Upper lobe of left lung (tissue), 6 donors: ENCODE measurements at regions not wholly inside any gene's neighbourhood (a gene's known extent, or its start where the extent isn't known, plus 50 kb on each side); places are given as distances from the start of the nearest gene placed in this dataset.
"Not testable (repeated sequence)": the region's sequence is repeated elsewhere in the genome, so short reads cannot be mapped to it uniquely, and the experiment has no call there.

Source experiments
- ATAC-seq, 2 donors: fragments of 200-7000 bp; cut with Tn5 transposase; one replicate each; pipeline ENCODE4 v1.9.1; 2022; ENCODE audit warnings: mild to moderate bottlenecking in 2 of 2, moderate library complexity in 2 of 2; ENCODE audit not compliant: low FRiP score in 2 of 2
- DNase-seq, 2 donors: peaks; one replicate each; pipeline ENCODE4 v3.0.0-alpha.2; 2019 to 2020
- H3K27ac ChIP-seq, 4 donors: fragments of 200-600 bp; sonication (generic); one replicate each; pipeline ENCODE4 v1.5.1; 2016 to 2019
- H3K27me3 ChIP-seq, 4 donors: fragments of 200-600 bp; sonication (generic); one replicate each; pipeline ENCODE4 v1.5.1; 2017 to 2019
- H3K36me3 ChIP-seq, 4 donors: fragments of 200-600 bp; sonication (generic); one replicate each; pipeline ENCODE4 v1.5.1; 2016 to 2019
- H3K4me1 ChIP-seq, 4 donors: fragments of 200-600 bp; sonication (generic); one replicate each; pipeline ENCODE4 v1.5.1; 2018 to 2019
- H3K4me3 ChIP-seq, 4 donors: fragments of 200-600 bp; sonication (generic); one replicate each; pipeline ENCODE4 v1.5.1; 2017 to 2019; ENCODE audit warnings: mild to moderate bottlenecking in 2 of 4, moderate library complexity in 1 of 4
- H3K9me3 ChIP-seq, 4 donors: fragments of 200-600 bp; sonication (generic); one replicate each; pipeline ENCODE4 v1.5.1; 2018 to 2019
- EP300 ChIP-seq, 4 donors: sonication (generic); formaldehyde crosslinking; IDR thresholded peaks; one replicate each; pipeline ENCODE4 v1.5.1; 2017; ENCODE audit warnings: antibody characterized with exemption in 4 of 4, control low read depth in 2 of 4
- POLR2A ChIP-seq, 4 donors: fragments of 450-650 bp; IDR thresholded peaks; one replicate each; pipeline ENCODE4 v1.5.1; 2016 to 2017; ENCODE audit warnings: antibody characterized with exemption in 4 of 4, mild to moderate bottlenecking in 2 of 4
- POLR2AphosphoS5 ChIP-seq, 2 donors: sonication (generic); formaldehyde crosslinking; IDR thresholded peaks; one replicate each; pipeline ENCODE4 v1.5.1; 2017; ENCODE audit warnings: antibody characterized with exemption in 2 of 2
- WGBS, 2 donors: methylation state at CpG; one replicate each; pipeline ENCODE4 v1.1.5; 2017 to 2018; 5-methylcytosine and 5-hydroxymethylcytosine counted together
- TF ChIP-seq, protein P1 (sequence below), 6 experiments: fragments of 450-650 bp in 4 of 6; fragments of 200-600 bp in 2 of 6; sonication (generic) in 2 of 6; IDR thresholded peaks; one replicate each; pipeline ENCODE4 v1.5.1; 2016 to 2019; ENCODE audit warnings: antibody characterized with exemption in 6 of 6
- donor health status: DM: no; HTN: no; CAD: no; lungs with moderate emphysema.
- donor health status: DM: no; HTN: yes; CAD: no; lungs with severe emphysema.

DNA sequence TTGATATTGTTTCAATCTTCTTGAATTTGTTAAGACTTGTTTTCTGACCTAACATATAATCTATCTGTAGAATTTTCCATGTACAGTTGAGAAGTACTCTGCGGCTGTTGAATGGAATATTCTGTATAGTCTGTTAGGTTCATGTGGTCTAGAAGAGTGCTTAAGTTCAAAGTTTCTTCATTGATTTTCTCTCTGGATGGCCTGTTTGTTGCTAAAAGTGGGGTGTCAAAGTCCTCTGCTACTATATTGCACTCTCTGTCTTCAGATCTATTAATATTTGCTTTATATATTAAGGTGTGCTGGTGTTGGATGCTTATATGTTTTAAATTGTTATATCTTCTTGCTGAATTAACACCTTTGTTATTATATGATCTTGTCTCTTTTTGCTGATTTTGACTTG, 290.9 kb upstream of the STXBP6 start:
- no peaks in the 10 kb centered on the region for H3K27me3 ChIP-seq
- WGBS, 2 donors, result 96 to 97% methylated on average over 1 of the region's 1 CpG
- no peaks in the 10 kb centered on the region for H3K4me1 ChIP-seq
- H3K4me3 ChIP-seq, result no peak overlapping the region
- H3K36me3 ChIP-seq, result no peaks in the 10 kb centered on the region
- TF ChIP-seq POLR2A (IDR thresholded peaks at IDR 0.05), result no peak
- TF ChIP-seq, protein P1, sequence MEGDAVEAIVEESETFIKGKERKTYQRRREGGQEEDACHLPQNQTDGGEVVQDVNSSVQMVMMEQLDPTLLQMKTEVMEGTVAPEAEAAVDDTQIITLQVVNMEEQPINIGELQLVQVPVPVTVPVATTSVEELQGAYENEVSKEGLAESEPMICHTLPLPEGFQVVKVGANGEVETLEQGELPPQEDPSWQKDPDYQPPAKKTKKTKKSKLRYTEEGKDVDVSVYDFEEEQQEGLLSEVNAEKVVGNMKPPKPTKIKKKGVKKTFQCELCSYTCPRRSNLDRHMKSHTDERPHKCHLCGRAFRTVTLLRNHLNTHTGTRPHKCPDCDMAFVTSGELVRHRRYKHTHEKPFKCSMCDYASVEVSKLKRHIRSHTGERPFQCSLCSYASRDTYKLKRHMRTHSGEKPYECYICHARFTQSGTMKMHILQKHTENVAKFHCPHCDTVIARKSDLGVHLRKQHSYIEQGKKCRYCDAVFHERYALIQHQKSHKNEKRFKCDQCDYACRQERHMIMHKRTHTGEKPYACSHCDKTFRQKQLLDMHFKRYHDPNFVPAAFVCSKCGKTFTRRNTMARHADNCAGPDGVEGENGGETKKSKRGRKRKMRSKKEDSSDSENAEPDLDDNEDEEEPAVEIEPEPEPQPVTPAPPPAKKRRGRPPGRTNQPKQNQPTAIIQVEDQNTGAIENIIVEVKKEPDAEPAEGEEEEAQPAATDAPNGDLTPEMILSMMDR (IDR thresholded peaks at IDR 0.05), result no peak
- TF ChIP-seq POLR2AphosphoS5 (IDR thresholded peaks at IDR 0.05), result no peak
- no peak for TF ChIP-seq EP300 (IDR thresholded peaks at IDR 0.05)
- H3K9me3 ChIP-seq, result peaks cover 0 to 11% (median 5%) of the 10 kb centered on the region in 4 donors
- no peak overlapping the region for H3K27ac ChIP-seq
- no peak for DNase-seq
- ATAC-seq, result no peak

DNA sequence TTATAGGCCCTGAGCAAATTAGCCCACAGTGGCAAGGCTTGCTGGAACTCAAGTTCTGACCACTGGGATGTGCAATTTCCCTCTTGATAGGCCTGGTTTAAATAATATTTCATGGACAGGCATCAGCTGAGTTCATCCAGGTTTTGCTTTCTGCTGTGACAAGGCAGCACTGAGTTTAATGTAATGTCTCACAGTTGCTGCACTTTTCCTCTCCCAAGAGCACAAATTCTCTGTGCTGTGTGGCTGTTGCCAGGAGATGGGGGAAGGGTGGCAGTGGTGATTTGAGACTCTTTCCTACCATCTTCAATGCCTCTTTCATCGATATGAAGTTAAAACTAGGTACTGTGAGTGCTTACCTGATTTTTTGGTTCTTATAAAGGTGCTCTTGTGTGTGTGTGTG, 272.8 kb upstream of the STXBP6 start:
- DNase-seq (no peak), ATAC-seq (no peak)
- Histone ChIP-seq H3K9me3 (no peaks in the 10 kb centered on the region), H3K36me3 (no peaks in the 10 kb centered on the region), H3K27ac (no peak overlapping the region), H3K27me3 (no peaks in the 10 kb centered on the region), H3K4me3 (no peak overlapping the region), H3K4me1 (no peaks in the 10 kb centered on the region)
- TF ChIP-seq EP300 (IDR thresholded peaks at IDR 0.05) (no peak), POLR2A (IDR thresholded peaks at IDR 0.05) (no peak), POLR2AphosphoS5 (IDR thresholded peaks at IDR 0.05) (no peak)
- TF ChIP-seq, protein P1 (IDR thresholded peaks at IDR 0.05), result no peak
- WGBS, 2 donors, result 65 to 72% methylated on average over 1 of the region's 1 CpG

DNA sequence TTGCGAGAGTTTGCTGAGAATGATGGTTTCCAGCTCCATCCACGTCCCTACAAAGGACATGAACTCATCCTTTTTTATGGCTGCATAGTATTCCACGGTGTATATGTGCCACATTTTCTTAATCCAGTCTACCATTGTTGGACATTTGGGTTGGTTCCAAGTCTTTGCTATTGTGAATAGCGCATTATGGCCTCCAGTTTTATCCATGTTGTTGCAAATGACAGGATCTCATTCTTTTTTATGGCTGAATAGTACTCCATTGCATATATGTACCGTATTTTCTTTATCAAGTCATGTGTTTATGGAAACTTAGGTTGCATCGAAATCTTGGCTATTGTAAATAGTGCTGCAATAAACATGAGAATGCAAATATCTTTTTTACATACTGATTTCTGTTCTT, 266.1 kb upstream of the STXBP6 start:
- WGBS, 2 donors, result 62 to 74% methylated on average over 5 to 6 of the region's 6 CpGs
- not testable (repeated sequence) for H3K9me3 ChIP-seq, H3K4me3 ChIP-seq, H3K27me3 ChIP-seq, H3K36me3 ChIP-seq, DNase-seq, ATAC-seq, H3K27ac ChIP-seq, H3K4me1 ChIP-seq

DNA sequence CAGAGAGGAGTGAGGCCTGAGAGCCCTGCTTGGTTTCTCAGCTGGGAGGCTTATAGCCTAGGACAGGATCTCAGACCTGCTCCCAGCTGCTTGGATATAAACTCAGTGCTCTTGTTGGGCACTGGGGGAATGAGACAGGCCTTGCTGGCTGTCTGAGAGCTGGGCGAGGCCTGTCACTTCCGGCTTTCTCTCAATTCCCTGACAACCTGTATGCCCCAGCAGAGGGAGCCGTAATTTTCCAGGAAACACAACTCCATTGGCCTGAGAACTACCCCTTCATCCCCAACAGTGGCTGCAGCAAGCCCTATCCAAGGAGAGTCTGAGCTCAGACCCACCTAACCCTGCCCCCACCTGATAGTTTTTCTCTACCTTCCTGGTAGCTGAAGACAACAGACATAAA, 258.3 kb upstream of the STXBP6 start:
- Histone ChIP-seq H3K27ac (no peak overlapping the region), H3K9me3 (no peaks in the 10 kb centered on the region), H3K27me3 (no peaks in the 10 kb centered on the region), H3K36me3 (no peaks in the 10 kb centered on the region), H3K4me1 (no peaks in the 10 kb centered on the region), H3K4me3 (no peak overlapping the region)
- 55 to 60% methylated on average over 3 of the region's 3 CpGs for WGBS, 2 donors
- ATAC-seq (no peak), DNase-seq (no peak)
- no peak for TF ChIP-seq EP300 (IDR thresholded peaks at IDR 0.05)
- no peak for TF ChIP-seq POLR2AphosphoS5 (IDR thresholded peaks at IDR 0.05)
- TF ChIP-seq, protein P1 (IDR thresholded peaks at IDR 0.05), result no peak
- TF ChIP-seq POLR2A (IDR thresholded peaks at IDR 0.05), result no peak

DNA sequence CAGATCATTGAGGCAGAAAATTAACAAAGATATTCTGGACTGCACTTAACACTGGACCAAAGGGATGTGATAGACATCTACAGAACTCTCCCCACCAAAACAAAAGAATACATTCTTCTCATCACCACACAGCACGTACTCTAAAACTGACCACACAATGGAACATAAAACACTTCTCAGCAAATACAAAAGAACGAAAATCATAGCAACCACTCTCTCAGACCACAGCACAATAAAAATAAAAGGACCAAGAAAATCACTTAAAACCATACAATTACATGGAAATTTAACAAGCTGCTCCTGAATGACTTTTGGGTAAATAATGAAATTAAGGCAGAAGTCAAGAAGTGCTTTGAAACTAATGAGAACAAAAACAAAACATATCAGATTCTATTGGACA, 254.0 kb upstream of the STXBP6 start:
- 58 to 65% methylated on average over 2 of the region's 2 CpGs for WGBS, 2 donors
- no peaks in the 10 kb centered on the region for H3K36me3 ChIP-seq
- TF ChIP-seq POLR2A (IDR thresholded peaks at IDR 0.05) (no peak), EP300 (IDR thresholded peaks at IDR 0.05) (no peak), POLR2AphosphoS5 (IDR thresholded peaks at IDR 0.05) (no peak)

DNA sequence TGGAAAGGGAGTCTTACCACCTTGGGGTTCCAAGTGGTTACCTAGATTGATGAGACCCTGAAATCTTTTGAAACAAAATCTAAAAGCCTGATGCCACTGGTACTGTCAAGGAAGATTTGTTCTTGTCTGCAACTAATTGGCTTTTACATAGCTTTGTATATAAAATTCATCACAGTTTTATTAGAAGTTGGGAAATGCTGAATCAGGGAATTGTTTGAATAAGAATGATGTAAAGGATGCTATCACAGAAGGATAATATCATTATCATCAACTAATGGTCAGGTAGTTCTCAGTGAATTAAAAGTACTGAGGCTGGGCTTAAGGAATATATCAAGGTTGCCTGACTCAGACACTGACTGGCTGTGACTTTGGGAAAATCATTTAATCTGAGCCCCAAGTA, 248.3 kb upstream of the STXBP6 start:
- TF ChIP-seq EP300 (IDR thresholded peaks at IDR 0.05) (no peak), POLR2AphosphoS5 (IDR thresholded peaks at IDR 0.05) (no peak), POLR2A (IDR thresholded peaks at IDR 0.05) (no peak)
- TF ChIP-seq, protein P1 (IDR thresholded peaks at IDR 0.05), result no peak
- H3K36me3 ChIP-seq, result no peaks in the 10 kb centered on the region
- no peaks in the 10 kb centered on the region for H3K27me3 ChIP-seq
- H3K4me1 ChIP-seq, result no peaks in the 10 kb centered on the region
- H3K9me3 ChIP-seq, result no peaks in the 10 kb centered on the region
- no peak overlapping the region for H3K27ac ChIP-seq
- H3K4me3 ChIP-seq, result no peak overlapping the region
- DNase-seq, result no peak
- ATAC-seq, result no peak

More for the DNA sequence above, 254.0 kb upstream of the STXBP6 start:
- H3K27ac ChIP-seq, result no peak overlapping the region
- H3K4me3 ChIP-seq, result no peak overlapping the region
- ATAC-seq, result no peak
- no peaks in the 10 kb centered on the region for H3K9me3 ChIP-seq
- no peak for DNase-seq
- H3K27me3 ChIP-seq, result no peaks in the 10 kb centered on the region
- H3K4me1 ChIP-seq, result no peaks in the 10 kb centered on the region

DNA sequence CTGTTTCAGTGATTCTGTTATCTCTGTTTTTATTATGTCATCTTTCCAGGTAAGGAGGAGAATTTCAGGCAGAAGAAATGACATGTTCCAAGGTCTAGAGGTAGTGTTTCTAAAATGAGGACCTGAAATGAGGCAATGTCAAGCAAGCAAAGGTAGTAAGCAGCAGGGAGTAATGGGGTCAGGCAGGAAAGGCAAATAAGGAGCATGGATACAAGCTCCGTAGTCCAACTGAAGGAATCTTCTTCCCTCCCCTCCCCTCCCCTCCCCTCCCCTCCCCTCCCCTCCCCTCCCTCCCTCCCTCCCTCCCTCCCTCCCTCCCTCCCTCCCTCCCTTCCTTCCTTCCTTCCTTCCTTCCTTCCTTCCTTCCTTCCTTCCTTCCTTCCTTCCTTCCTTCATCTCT, 240.2 kb upstream of the STXBP6 start:
- not testable (repeated sequence) for H3K4me1 ChIP-seq, DNase-seq, H3K4me3 ChIP-seq, ATAC-seq, H3K27me3 ChIP-seq, H3K27ac ChIP-seq, H3K36me3 ChIP-seq
- H3K9me3 ChIP-seq, result peaks cover 0 to 12% (median 4%) of the 10 kb centered on the region in 4 donors
- WGBS, 2 donors, result 31 to 50% methylated on average over 1 of the region's 1 CpG
